CD4-positive, alpha-beta T cell (primary cell): ENCODE measurements at regions not wholly inside any gene's neighbourhood (a gene's known extent, or its start where the extent isn't known, plus 50 kb on each side); places are given as distances from the start of the nearest gene placed in this dataset.

ENCODE experiments used
- ATAC-seq: fragments of 200-7000 bp; cut with Tn5 transposase; one replicate; pipeline ENCODE4 v1.10.0; 2022; ENCODE audit warnings: mild to moderate bottlenecking; ENCODE audit not compliant: poor library complexity
- CTCF ChIA-PET: fragments of 350-600 bp; sonication (Branson Sonifier 250); formaldehyde crosslinking; loops from one replicate; lab custom pipeline; 2021; ENCODE audit warnings: antibody characterized with exemption, inconsistent platforms; lab: Charles Lee
- POLR2A ChIA-PET: fragments of 350-600 bp; sonication (Branson Sonifier 250); formaldehyde crosslinking; loops from one replicate; lab custom pipeline; 2021; ENCODE audit warnings: antibody characterized with exemption, inconsistent platforms; lab: Charles Lee
- DNase-seq, 14 experiments: peaks; one replicate each; pipeline ENCODE4 v3.0.0-alpha.2; 2013 to 2020; ENCODE audit warnings: mixed read lengths in 2 of 14
- H3K27ac ChIP-seq, 2 donors: one replicate each; pipeline versions ENCODE4 v1.5.1 to v1.7.0; 2013; ENCODE audit warnings: low read length in 2 of 2, low read depth in 1 of 2, mild to moderate bottlenecking in 1 of 2
- H3K27me3 ChIP-seq, 2 experiments: 1 replicate in 1 of 2; 2 replicates in 1 of 2; pipeline versions ENCODE4 v1.6.1 to v1.7.0; 2013; ENCODE audit warnings: low read length in 2 of 2, control low read depth in 1 of 2, mild to moderate bottlenecking in 1 of 2, moderate library complexity in 1 of 2; ENCODE audit not compliant: insufficient read depth in 2 of 2, control insufficient read depth in 1 of 2
- H3K36me3 ChIP-seq: one replicate; pipeline ENCODE4 v1.6.1; 2013; ENCODE audit warnings: low read length, control low read depth; ENCODE audit not compliant: insufficient read depth
- H3K4me1 ChIP-seq: one replicate; pipeline ENCODE4 v1.6.1; 2013; ENCODE audit warnings: low read length, control low read depth; ENCODE audit not compliant: insufficient read depth
- H3K4me3 ChIP-seq: one replicate; pipeline ENCODE4 v1.5.1; 2013; ENCODE audit warnings: mild to moderate bottlenecking, low read length, moderate library complexity
- H3K9me3 ChIP-seq, 2 experiments: 1 replicate in 1 of 2; 2 replicates in 1 of 2; pipeline versions ENCODE4 v1.6.1 to v1.7.0; 2013; ENCODE audit warnings: low read length in 2 of 2, mild to moderate bottlenecking in 2 of 2, control low read depth in 1 of 2, moderate library complexity in 1 of 2; ENCODE audit not compliant: control insufficient read depth in 1 of 2, insufficient read depth in 1 of 2
- H3K27ac Mint-ChIP-seq: one replicate; pipeline ENCODE4 v1.8.0; 2020; ENCODE audit warnings: mixed read lengths
- H3K27me3 Mint-ChIP-seq: one replicate; pipeline ENCODE4 v1.8.0; 2021; ENCODE audit warnings: mixed read lengths
- H3K36me3 Mint-ChIP-seq: one replicate; pipeline ENCODE4 v1.8.0; 2021; ENCODE audit warnings: low read depth, mixed read lengths
- H3K4me1 Mint-ChIP-seq: one replicate; pipeline ENCODE4 v1.8.0; 2021; ENCODE audit warnings: low read depth, mixed read lengths
- H3K4me3 Mint-ChIP-seq: one replicate; pipeline ENCODE4 v1.8.0; 2020; ENCODE audit warnings: mild to moderate bottlenecking, mixed read lengths
- H3K9me3 Mint-ChIP-seq: one replicate; pipeline ENCODE4 v1.8.0; 2020; ENCODE audit warnings: mixed read lengths
- intact Hi-C, 2 experiments: fragments of 100-400 bp; cut with DNase I in 1 of 2; cut with micrococcal nuclease in 1 of 2; formaldehyde crosslinking; loops; one replicate each; pipeline versions ENCODE4 v1.15.1 to v1.9.0; 2023 to 2025; cut with DNase I, micrococcal nuclease
- TF ChIP-seq, protein P1 (sequence below): fragments of 200-600 bp; IDR thresholded peaks from one replicate; pipeline ENCODE4 v1.8.0; 2022; ENCODE audit warnings: antibody characterized with exemption, mild to moderate bottlenecking

- no peaks in the 10 kb centered on the region for H3K4me1 ChIP-seq
- H3K9me3 ChIP-seq, result peaks cover 0 to 21% of the 10 kb centered on the region in 2 experiments
- DNase-seq (no peak), ATAC-seq (no peak)
- H3K36me3 ChIP-seq, result no peaks in the 10 kb centered on the region
- POLR2A ChIA-PET, result no interaction called here
- Mint-ChIP-seq H3K27ac (no peak overlapping the region), H3K36me3 (no peaks in the 10 kb centered on the region), H3K4me3 (no peak overlapping the region), H3K4me1 (no peaks in the 10 kb centered on the region), H3K27me3 (peaks cover 35% of the 10 kb centered on the region), H3K9me3 (peaks cover 13% of the 10 kb centered on the region)
- peaks cover 4 to 6% of the 10 kb centered on the region in 2 experiments for H3K27me3 ChIP-seq
- TF ChIP-seq, protein P1, sequence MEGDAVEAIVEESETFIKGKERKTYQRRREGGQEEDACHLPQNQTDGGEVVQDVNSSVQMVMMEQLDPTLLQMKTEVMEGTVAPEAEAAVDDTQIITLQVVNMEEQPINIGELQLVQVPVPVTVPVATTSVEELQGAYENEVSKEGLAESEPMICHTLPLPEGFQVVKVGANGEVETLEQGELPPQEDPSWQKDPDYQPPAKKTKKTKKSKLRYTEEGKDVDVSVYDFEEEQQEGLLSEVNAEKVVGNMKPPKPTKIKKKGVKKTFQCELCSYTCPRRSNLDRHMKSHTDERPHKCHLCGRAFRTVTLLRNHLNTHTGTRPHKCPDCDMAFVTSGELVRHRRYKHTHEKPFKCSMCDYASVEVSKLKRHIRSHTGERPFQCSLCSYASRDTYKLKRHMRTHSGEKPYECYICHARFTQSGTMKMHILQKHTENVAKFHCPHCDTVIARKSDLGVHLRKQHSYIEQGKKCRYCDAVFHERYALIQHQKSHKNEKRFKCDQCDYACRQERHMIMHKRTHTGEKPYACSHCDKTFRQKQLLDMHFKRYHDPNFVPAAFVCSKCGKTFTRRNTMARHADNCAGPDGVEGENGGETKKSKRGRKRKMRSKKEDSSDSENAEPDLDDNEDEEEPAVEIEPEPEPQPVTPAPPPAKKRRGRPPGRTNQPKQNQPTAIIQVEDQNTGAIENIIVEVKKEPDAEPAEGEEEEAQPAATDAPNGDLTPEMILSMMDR, result no peak
- no peak overlapping the region for H3K27ac ChIP-seq
- H3K4me3 ChIP-seq, result no peak overlapping the region
- CTCF ChIA-PET, result no interaction called here
- intact Hi-C loops, result no loop called here
Observed at GRCh38 chr1:13994386-13994785, 294.4 kb downstream of the PRDM2 start.

- peaks cover 21% of the 10 kb centered on the region for H3K9me3 Mint-ChIP-seq
Observed at GRCh38 chr1:13996334-13996733, 296.3 kb downstream of the PRDM2 start.

GRCh38 chr1:14003552-14003951, 303.6 kb downstream of the PRDM2 start:
- H3K27me3 Mint-ChIP-seq, result no peaks in the 10 kb centered on the region
- peaks cover 21% of the 10 kb centered on the region for H3K9me3 Mint-ChIP-seq
- H3K4me1 Mint-ChIP-seq, result no peaks in the 10 kb centered on the region
- no peak overlapping the region for H3K4me3 Mint-ChIP-seq
- Histone ChIP-seq H3K27ac (no peak overlapping the region), H3K4me1 (no peaks in the 10 kb centered on the region), H3K9me3 (peaks cover 0 to 10% of the 10 kb centered on the region in 2 experiments), H3K36me3 (no peaks in the 10 kb centered on the region), H3K4me3 (no peak overlapping the region), H3K27me3 (no peaks in the 10 kb centered on the region)
- TF ChIP-seq, protein P1, result no peak
- POLR2A ChIA-PET, result no interaction called here
- no peak for DNase-seq
- no peak overlapping the region for H3K27ac Mint-ChIP-seq
- no peak for ATAC-seq
- intact Hi-C loops, result no loop called here
- CTCF ChIA-PET, result no interaction called here
- no peaks in the 10 kb centered on the region for H3K36me3 Mint-ChIP-seq

More at GRCh38 chr1:13996334-13996733, 296.3 kb downstream of the PRDM2 start:
- peaks cover 0 to 25% of the 10 kb centered on the region in 2 experiments for H3K9me3 ChIP-seq
- H3K4me1 ChIP-seq, result no peaks in the 10 kb centered on the region
- H3K27me3 ChIP-seq, result peaks cover 2 to 6% of the 10 kb centered on the region in 2 experiments
- Mint-ChIP-seq H3K4me3 (no peak overlapping the region), H3K27ac (no peak overlapping the region), H3K4me1 (no peaks in the 10 kb centered on the region), H3K27me3 (peaks cover 25% of the 10 kb centered on the region), H3K36me3 (no peaks in the 10 kb centered on the region)
- TF ChIP-seq, protein P1, result no peak
- H3K36me3 ChIP-seq, result no peaks in the 10 kb centered on the region
- DNase-seq (no peak), ATAC-seq (no peak)
- no peak overlapping the region for H3K27ac ChIP-seq
- H3K4me3 ChIP-seq, result no peak overlapping the region
- POLR2A ChIA-PET, result no interaction called here
- CTCF ChIA-PET, result no interaction called here
- intact Hi-C loops, result no loop called here
